PFSK-1 (cell line): ENCODE measurements at regions not wholly inside any gene's neighbourhood (a gene's known extent, or its start where the extent isn't known, plus 50 kb on each side); places are given as distances from the start of the nearest gene placed in this dataset.

Source experiments
- FOXP2 ChIP-seq: optimal IDR thresholded peaks from 2 replicates; pipeline ENCODE3; 2011; ENCODE audit warnings: borderline replicate concordance, control low read depth, inconsistent platforms; ENCODE audit not compliant: insufficient read depth; ENCODE audit errors: extremely low read length, extremely low read depth
- POLR2AphosphoS5 ChIP-seq: IDR thresholded peaks from 2 replicates; pipeline ENCODE4 v1.6.1; 2012; ENCODE audit warnings: low read depth, mild to moderate bottlenecking, control low read depth, low read length, moderate library complexity
- REST ChIP-seq, 2 experiments: IDR thresholded peaks; 2 replicates each; pipeline versions ENCODE4 v1.6.1 to v1.8.0; 2011 to 2012; ENCODE audit warnings: low read depth in 2 of 2, low read length in 2 of 2, control low read depth in 1 of 2, inconsistent platforms in 1 of 2, mild to moderate bottlenecking in 1 of 2, moderate library complexity in 1 of 2; ENCODE audit not compliant: insufficient read depth in 1 of 2
- SIN3A ChIP-seq: IDR thresholded peaks from 2 replicates; pipeline ENCODE4 v1.6.1; 2012; ENCODE audit warnings: mild to moderate bottlenecking, low read length, moderate library complexity, borderline replicate concordance; ENCODE audit not compliant: insufficient read depth
- TAF1 ChIP-seq: IDR thresholded peaks from 2 replicates; pipeline ENCODE4 v1.6.1; 2012; ENCODE audit warnings: low read length, control low read depth, borderline replicate concordance; ENCODE audit not compliant: insufficient read depth

GRCh38 chr11:36726420-36726819 lies 128.4 kb upstream of the RAG2 start:
- TF ChIP-seq FOXP2 (no peak), SIN3A (no peak), POLR2AphosphoS5 (no peak), TAF1 (no peak), REST (IDR thresholded peaks at IDR 0.05; ENCODE audit: insufficient read depth in 1 of 2, low read depth in 2 of 2, low read length in 2 of 2) (no peak)

GRCh38 chr11:36724742-36725385 lies 126.8 kb upstream of the RAG2 start:
- TF ChIP-seq SIN3A (no peak), TAF1 (no peak), POLR2AphosphoS5 (no peak), REST (IDR thresholded peaks at IDR 0.05; ENCODE audit: insufficient read depth in 1 of 2, low read depth in 2 of 2, low read length in 2 of 2) (no peak), FOXP2 (no peak)

DNA sequence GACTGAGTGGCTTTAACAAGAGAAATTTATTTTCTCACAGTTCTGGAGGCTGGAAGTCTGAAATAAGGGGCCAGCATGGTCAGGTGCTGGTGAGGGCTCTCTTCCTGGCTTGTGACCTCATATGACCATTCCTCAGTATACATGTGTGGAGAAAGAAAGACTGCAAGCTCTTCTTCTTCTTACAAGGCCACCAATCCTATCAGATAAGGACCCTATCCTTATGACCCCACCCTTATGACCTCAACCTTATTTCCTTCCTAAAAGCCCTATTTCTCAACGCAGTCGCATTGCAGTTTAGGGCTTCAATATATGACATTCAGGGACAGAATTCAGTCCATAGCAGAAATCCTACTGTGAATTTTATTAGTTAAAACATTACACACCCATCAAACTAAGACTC lies 124.4 kb upstream of the RAG2 start:
- TF ChIP-seq POLR2AphosphoS5 (no peak), SIN3A (no peak), FOXP2 (no peak), REST (IDR thresholded peaks at IDR 0.05; ENCODE audit: insufficient read depth in 1 of 2, low read depth in 2 of 2, low read length in 2 of 2) (no peak), TAF1 (no peak)

DNA sequence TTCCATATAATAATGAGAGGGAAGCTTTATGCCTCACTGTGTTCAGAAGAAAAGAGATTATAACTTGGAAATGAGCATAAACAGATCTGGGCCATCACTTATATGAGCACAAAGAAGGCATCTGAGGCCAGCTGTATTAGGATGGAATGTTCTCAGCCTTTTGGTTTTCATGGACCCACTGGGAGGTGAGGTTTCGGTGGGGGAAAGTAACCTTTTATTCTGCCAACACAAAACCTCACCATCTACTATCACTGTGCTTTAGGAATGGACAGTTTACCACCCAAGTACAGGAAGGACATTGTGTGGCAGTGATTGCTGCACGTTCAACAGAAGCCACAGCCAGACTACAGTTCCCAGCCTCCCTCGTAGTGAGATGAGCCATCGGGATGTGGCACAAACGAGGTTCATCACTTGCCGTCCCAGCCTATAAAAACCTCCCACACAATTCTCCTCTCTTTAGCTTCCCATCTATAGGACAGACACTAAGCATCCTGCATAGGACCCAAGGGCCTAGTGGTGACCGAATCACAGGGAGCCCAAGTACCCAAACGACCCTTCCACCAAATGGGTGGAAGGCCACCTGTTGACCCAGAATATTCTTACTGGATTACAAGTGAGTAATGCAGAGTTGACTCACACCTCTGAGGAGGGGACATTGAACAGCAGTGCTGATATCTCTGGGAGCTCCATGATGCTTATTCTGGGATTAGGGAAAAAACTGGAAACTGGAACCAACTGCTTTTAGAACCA lies 121.5 kb upstream of the RAG2 start:
- no peak for TF ChIP-seq FOXP2
- no peak for TF ChIP-seq REST (IDR thresholded peaks at IDR 0.05; ENCODE audit: insufficient read depth in 1 of 2, low read depth in 2 of 2, low read length in 2 of 2)
- no peak for TF ChIP-seq TAF1
- TF ChIP-seq SIN3A, result no peak
- no peak for TF ChIP-seq POLR2AphosphoS5
